Neuronal stem cell (in vitro differentiated cells): ENCODE measurements at regions not wholly inside any gene's neighbourhood (a gene's known extent, or its start where the extent isn't known, plus 50 kb on each side); places are given as distances from the start of the nearest gene placed in this dataset.

ENCODE experiments used
- DNase-seq: peaks from one replicate; pipeline ENCODE4 v3.0.0-alpha.2; 2013; ENCODE audit warnings: low spot score
- H2AFZ ChIP-seq: one replicate; pipeline ENCODE4 v1.6.1; 2013; ENCODE audit warnings: mild to moderate bottlenecking, low read length, inconsistent platforms
- H2AK5ac ChIP-seq: 2 replicates; pipeline ENCODE4 v1.6.1; 2013; ENCODE audit warnings: low read depth, mild to moderate bottlenecking, inconsistent platforms, low read length, moderate library complexity, mixed read lengths
- H2BK120ac ChIP-seq: 2 replicates; pipeline ENCODE4 v1.6.1; 2013; ENCODE audit warnings: low read depth, mild to moderate bottlenecking, inconsistent platforms, low read length, moderate library complexity, mixed read lengths
- H2BK12ac ChIP-seq: one replicate; pipeline ENCODE4 v1.6.1; 2013; ENCODE audit warnings: low read length, inconsistent platforms
- H2BK15ac ChIP-seq: 2 replicates; pipeline ENCODE4 v1.6.1; 2013; ENCODE audit warnings: mild to moderate bottlenecking, low read length, inconsistent platforms, mixed read lengths
- H2BK5ac ChIP-seq: one replicate; pipeline ENCODE4 v1.6.1; 2013; ENCODE audit warnings: inconsistent platforms, mild to moderate bottlenecking, low read length, moderate library complexity
- H3K14ac ChIP-seq: one replicate; pipeline ENCODE4 v1.6.1; 2013; ENCODE audit warnings: low read length, inconsistent platforms
- H3K18ac ChIP-seq: 2 replicates; pipeline ENCODE4 v1.6.1; 2013; ENCODE audit warnings: low read length, inconsistent platforms
- H3K23ac ChIP-seq: 2 replicates; pipeline ENCODE4 v1.6.1; 2013; ENCODE audit warnings: low read depth, mild to moderate bottlenecking, mixed read lengths, low read length, inconsistent platforms; ENCODE audit not compliant: poor library complexity
- H3K27ac ChIP-seq: replicated peaks from 3 replicates; pipeline ENCODE4 v1.5.1; 2013; ENCODE audit warnings: low read length, inconsistent platforms
- H3K27me3 ChIP-seq, 3 experiments: 2 replicates each; pipeline ENCODE4 v1.6.1; 2013; ENCODE audit warnings: low read length in 3 of 3, mild to moderate bottlenecking in 2 of 3, inconsistent platforms in 1 of 3, low read depth in 1 of 3, mixed read lengths in 1 of 3, moderate library complexity in 1 of 3; ENCODE audit not compliant: control insufficient read depth in 3 of 3, insufficient read depth in 3 of 3
- H3K36me3 ChIP-seq, 2 donors: replicated peaks in 1 of 2; 2 replicates each; pipeline ENCODE4 v1.6.1; 2013; ENCODE audit warnings: low read length in 2 of 2; ENCODE audit not compliant: control insufficient read depth in 2 of 2, insufficient read depth in 2 of 2
- H3K4ac ChIP-seq: 2 replicates; pipeline ENCODE4 v1.6.1; 2013; ENCODE audit warnings: inconsistent platforms, mild to moderate bottlenecking, low read length, moderate library complexity
- H3K4me1 ChIP-seq, 2 donors: 1 replicate in 1 of 2; 2 replicates in 1 of 2; pipeline ENCODE4 v1.6.1; 2013; ENCODE audit warnings: low read length in 2 of 2, low read depth in 1 of 2; ENCODE audit not compliant: control insufficient read depth in 2 of 2, insufficient read depth in 1 of 2
- H3K4me2 ChIP-seq: one replicate; pipeline ENCODE4 v1.6.1; 2013; ENCODE audit warnings: mild to moderate bottlenecking, low read length, inconsistent platforms; ENCODE audit not compliant: insufficient read depth, poor library complexity, severe bottlenecking
- H3K4me3 ChIP-seq, 2 donors: 2 replicates each; pipeline ENCODE4 v1.5.1; 2013; ENCODE audit warnings: low read length in 2 of 2, mild to moderate bottlenecking in 2 of 2, inconsistent platforms in 1 of 2, moderate library complexity in 1 of 2
- H3K79me1 ChIP-seq: one replicate; pipeline ENCODE4 v1.6.1; 2013; ENCODE audit warnings: low read depth, mild to moderate bottlenecking, inconsistent platforms, low read length, moderate library complexity
- H3K9ac ChIP-seq: one replicate; pipeline ENCODE4 v1.6.1; 2013; ENCODE audit warnings: mild to moderate bottlenecking, low read depth, low read length, inconsistent platforms; ENCODE audit not compliant: poor library complexity
- H3K9me3 ChIP-seq, 2 donors: replicated peaks in 1 of 2; 2 replicates each; pipeline versions ENCODE3 to v1.6.1; 2013; ENCODE audit warnings: low read length in 2 of 2, mild to moderate bottlenecking in 2 of 2, inconsistent platforms in 1 of 2, low read depth in 1 of 2, mixed read lengths in 1 of 2, moderate library complexity in 1 of 2; ENCODE audit not compliant: control insufficient read depth in 2 of 2, insufficient read depth in 1 of 2
- H4K8ac ChIP-seq: one replicate; pipeline ENCODE4 v1.6.1; 2013; ENCODE audit warnings: low read depth, mild to moderate bottlenecking, inconsistent platforms, low read length, moderate library complexity
- H4K91ac ChIP-seq: one replicate; pipeline ENCODE4 v1.6.1; 2013; ENCODE audit warnings: low read length, low read depth, mild to moderate bottlenecking, inconsistent platforms; ENCODE audit not compliant: poor library complexity
- WGBS, 2 donors: extraction: QIAGEN DNeasy Blood & Tissue Kit; methylation state at CpG; one replicate each; pipeline ENCODE4 v1.1.7; 2013; ENCODE audit warnings: missing lambda C conversion rate in 2 of 2, mixed read lengths in 1 of 2; ENCODE audit not compliant: insufficient read length in 2 of 2, insufficient replicate concordance in 1 of 2; ENCODE audit errors: extremely low coverage in 2 of 2; 5-methylcytosine and 5-hydroxymethylcytosine counted together

DNA sequence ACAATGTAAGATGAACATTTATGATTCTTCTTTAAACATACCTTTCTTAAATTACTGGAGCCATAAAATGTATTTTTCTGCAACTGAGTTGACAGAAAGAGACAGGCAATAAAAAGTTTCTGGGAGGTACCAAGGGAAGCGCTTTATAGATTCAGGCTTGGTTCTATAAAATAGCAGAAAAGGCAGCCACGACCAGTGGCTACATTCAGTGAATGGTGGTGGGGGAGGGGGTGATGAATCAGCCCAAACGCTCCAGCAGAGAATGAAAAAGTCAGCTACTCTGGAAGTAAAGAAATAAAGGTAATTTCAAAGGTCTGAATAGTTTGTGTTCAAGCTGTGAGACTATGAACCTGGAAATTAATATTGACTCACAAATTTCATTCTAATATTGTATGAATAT is 456.1 kb downstream of the KCTD8 start:
- no peaks in the 10 kb centered on the region for H3K27me3 ChIP-seq
- no peak overlapping the region for H4K8ac ChIP-seq

DNA sequence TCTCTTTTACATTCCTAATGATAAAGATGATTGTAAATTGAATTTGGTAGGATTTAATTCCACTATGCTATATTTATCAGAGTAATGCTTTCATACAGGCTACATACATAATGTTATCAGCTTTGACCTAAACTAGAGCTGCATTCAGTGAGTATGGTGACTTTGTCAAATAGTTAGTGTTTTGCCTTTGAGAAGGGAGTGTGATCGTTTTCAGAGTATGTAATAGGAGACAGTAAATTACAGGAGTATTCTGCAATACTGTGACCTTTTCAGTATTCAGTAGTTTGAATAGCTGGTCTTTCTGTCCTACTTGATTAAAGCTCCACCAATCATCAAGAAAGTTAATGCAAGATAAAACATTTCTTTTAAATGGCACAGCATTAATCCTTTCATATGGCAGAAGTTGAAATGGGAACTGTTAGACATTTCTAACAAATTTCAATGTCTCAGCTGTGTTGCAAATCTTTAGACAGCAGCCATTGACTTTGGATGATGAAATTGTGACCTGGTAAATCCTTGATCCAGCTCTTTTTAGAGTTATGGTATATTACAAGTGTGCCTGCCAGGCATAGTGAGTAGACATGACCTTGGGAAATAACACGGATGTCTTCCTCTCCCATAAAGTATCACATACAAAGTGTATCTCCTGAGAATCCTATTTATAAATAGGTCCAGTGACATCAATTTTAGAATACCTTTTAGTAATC is 455.3 kb downstream of the KCTD8 start:
- no peak overlapping the region for H2BK15ac ChIP-seq
- H2BK12ac ChIP-seq, result no peak overlapping the region
- no peak overlapping the region for H4K91ac ChIP-seq
- no peaks in the 10 kb centered on the region for H3K4me1 ChIP-seq
- no peak overlapping the region for H3K9ac ChIP-seq
- no peak overlapping the region for H2AFZ ChIP-seq
- no peak overlapping the region for H3K23ac ChIP-seq
- no peak overlapping the region for H3K4me3 ChIP-seq
- no peak overlapping the region for H3K14ac ChIP-seq
- H2AK5ac ChIP-seq, result no peak overlapping the region
- no peaks in the 10 kb centered on the region for H3K27me3 ChIP-seq
- H3K18ac ChIP-seq, result no peak overlapping the region
- H3K27ac ChIP-seq, result no peak overlapping the region
- DNase-seq, result no peak
- H4K8ac ChIP-seq, result no peak overlapping the region
- no peak overlapping the region for H3K4ac ChIP-seq
- no peaks in the 10 kb centered on the region for H3K9me3 ChIP-seq
- H3K79me1 ChIP-seq, result no peaks in the 10 kb centered on the region
- H3K36me3 ChIP-seq, result no peaks in the 10 kb centered on the region
- no peak overlapping the region for H3K4me2 ChIP-seq
- H2BK5ac ChIP-seq, result no peak overlapping the region
- no peak overlapping the region for H2BK120ac ChIP-seq
- WGBS, 2 donors, result no CpG with 5 or more reads among the region's 2 CpGs

More for the DNA sequence above, 456.1 kb downstream of the KCTD8 start:
- no peak overlapping the region for H3K4ac ChIP-seq
- no peak for DNase-seq
- no peak overlapping the region for H2BK5ac ChIP-seq
- no peak overlapping the region for H2AK5ac ChIP-seq
- H2AFZ ChIP-seq, result no peak overlapping the region
- no peak overlapping the region for H3K4me2 ChIP-seq
- H3K18ac ChIP-seq, result no peak overlapping the region
- no peaks in the 10 kb centered on the region for H3K79me1 ChIP-seq
- H4K91ac ChIP-seq, result no peak overlapping the region
- no peak overlapping the region for H2BK12ac ChIP-seq
- H3K4me1 ChIP-seq, result no peaks in the 10 kb centered on the region
- H2BK15ac ChIP-seq, result no peak overlapping the region
- no peak overlapping the region for H3K14ac ChIP-seq
- no peak overlapping the region for H3K4me3 ChIP-seq
- no peaks in the 10 kb centered on the region for H3K36me3 ChIP-seq
- no peak overlapping the region for H2BK120ac ChIP-seq
- no peaks in the 10 kb centered on the region for H3K9me3 ChIP-seq
- H3K23ac ChIP-seq, result no peak overlapping the region
- no peak overlapping the region for H3K9ac ChIP-seq
- WGBS, 2 donors, result no CpG with 5 or more reads among the region's 3 CpGs
- H3K27ac ChIP-seq, result no peak overlapping the region

DNA sequence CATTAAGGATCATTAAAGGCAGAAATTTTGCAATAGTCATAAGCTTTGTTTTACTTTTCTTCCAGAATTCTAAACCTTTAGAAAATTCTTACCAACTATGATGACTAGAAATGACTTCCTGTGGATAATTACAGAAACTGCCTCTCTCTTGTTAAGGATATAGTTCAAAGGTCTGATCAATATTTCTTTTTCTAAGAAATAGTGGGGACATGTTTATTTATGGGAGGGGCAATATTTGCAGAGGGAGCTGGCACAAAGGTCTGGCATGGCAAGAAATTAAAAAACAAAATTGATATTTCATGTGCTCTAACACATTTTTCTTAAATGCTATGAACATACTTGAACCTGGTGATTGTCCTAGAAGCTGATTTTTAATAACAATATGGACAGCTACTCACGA is 448.9 kb downstream of the KCTD8 start:
- H3K18ac ChIP-seq, result no peak overlapping the region
- no peak overlapping the region for H2BK120ac ChIP-seq
- H3K9ac ChIP-seq, result no peak overlapping the region
- DNase-seq, result no peak
- no peak overlapping the region for H3K4me3 ChIP-seq
- H3K23ac ChIP-seq, result no peak overlapping the region
- no peaks in the 10 kb centered on the region for H3K27me3 ChIP-seq
- H3K36me3 ChIP-seq, result no peaks in the 10 kb centered on the region
- no peak overlapping the region for H3K4ac ChIP-seq
- no peak overlapping the region for H3K4me2 ChIP-seq
- no peak overlapping the region for H2AFZ ChIP-seq
- no peak overlapping the region for H2BK5ac ChIP-seq
- H3K14ac ChIP-seq, result no peak overlapping the region
- H2BK15ac ChIP-seq, result no peak overlapping the region
- H3K27ac ChIP-seq, result no peak overlapping the region
- no peaks in the 10 kb centered on the region for H3K4me1 ChIP-seq
- no peak overlapping the region for H2AK5ac ChIP-seq
- H3K79me1 ChIP-seq, result no peaks in the 10 kb centered on the region
- no CpG with 5 or more reads among the region's 1 CpG for WGBS, 2 donors
- no peaks in the 10 kb centered on the region for H3K9me3 ChIP-seq
- H2BK12ac ChIP-seq, result no peak overlapping the region
- no peak overlapping the region for H4K8ac ChIP-seq
- no peak overlapping the region for H4K91ac ChIP-seq

DNA sequence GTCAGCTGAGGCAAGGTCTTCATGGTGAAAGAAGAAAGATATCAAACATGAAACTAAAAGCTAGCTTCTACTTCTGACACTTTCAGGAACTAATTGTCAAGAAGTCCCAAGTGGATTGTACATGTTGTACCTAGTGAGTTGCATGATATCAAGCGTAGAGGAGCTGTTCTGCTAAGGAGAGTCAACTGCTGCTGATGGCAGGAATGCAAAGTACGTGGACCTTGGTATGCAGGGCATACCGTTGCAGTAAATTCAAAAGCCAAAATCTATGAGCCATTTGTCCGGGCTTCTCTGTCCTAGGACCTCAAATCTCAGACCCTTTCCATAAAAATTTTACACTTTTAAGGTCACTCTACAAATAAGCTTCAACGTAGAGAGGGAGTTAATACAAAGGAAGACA is 446.2 kb downstream of the KCTD8 start:
- H3K36me3 ChIP-seq, result no peaks in the 10 kb centered on the region
- no peak overlapping the region for H2AK5ac ChIP-seq
- H3K27ac ChIP-seq, result no peak overlapping the region
- no peak overlapping the region for H3K18ac ChIP-seq
- no peak for DNase-seq
- no CpG with 5 or more reads among the region's 5 CpGs for WGBS, 2 donors
- H2BK15ac ChIP-seq, result no peak overlapping the region
- no peaks in the 10 kb centered on the region for H3K9me3 ChIP-seq
- H2BK120ac ChIP-seq, result no peak overlapping the region
- no peak overlapping the region for H3K4me3 ChIP-seq
- no peak overlapping the region for H4K91ac ChIP-seq
- H4K8ac ChIP-seq, result no peak overlapping the region
- H3K9ac ChIP-seq, result no peak overlapping the region
- no peak overlapping the region for H2BK5ac ChIP-seq
- no peak overlapping the region for H2BK12ac ChIP-seq
- H3K4me2 ChIP-seq, result no peak overlapping the region
- H3K4me1 ChIP-seq, result no peaks in the 10 kb centered on the region
- no peak overlapping the region for H3K23ac ChIP-seq
- no peak overlapping the region for H2AFZ ChIP-seq
- H3K4ac ChIP-seq, result no peak overlapping the region
- H3K27me3 ChIP-seq, result no peaks in the 10 kb centered on the region
- H3K14ac ChIP-seq, result no peak overlapping the region
- H3K79me1 ChIP-seq, result no peaks in the 10 kb centered on the region
